Limb (tissue), 2 donors: ENCODE measurements at regions not wholly inside any gene's neighbourhood (a gene's known extent, or its start where the extent isn't known, plus 50 kb on each side); places are given as distances from the start of the nearest gene placed in this dataset.

Source experiments
- DNase-seq, 2 donors: peaks; one replicate each; pipeline ENCODE4 v3.0.0-alpha.2; 2016; ENCODE audit errors: extremely low spot score in 2 of 2

DNA sequence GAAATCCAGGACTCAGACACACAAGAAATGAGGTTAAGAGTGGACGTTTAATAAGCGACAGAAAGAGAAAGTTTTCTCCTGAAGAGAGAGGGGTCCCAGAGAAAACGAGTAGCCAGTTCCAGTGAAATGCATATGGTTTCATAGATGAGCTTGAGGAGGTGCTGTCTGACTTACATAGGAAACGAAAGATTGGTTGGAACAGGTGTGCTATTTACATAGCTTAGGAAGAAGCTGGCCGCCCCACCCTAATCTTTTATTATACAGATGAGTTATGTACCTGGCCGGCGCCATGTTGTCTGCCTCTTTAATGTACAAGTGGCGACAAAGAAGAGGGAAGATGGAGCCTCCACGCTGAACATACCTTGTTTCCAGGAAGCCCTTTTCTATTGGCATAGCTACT is 223.0 kb downstream of the SLC6A15 start:
- DNase-seq = no peak

DNA sequence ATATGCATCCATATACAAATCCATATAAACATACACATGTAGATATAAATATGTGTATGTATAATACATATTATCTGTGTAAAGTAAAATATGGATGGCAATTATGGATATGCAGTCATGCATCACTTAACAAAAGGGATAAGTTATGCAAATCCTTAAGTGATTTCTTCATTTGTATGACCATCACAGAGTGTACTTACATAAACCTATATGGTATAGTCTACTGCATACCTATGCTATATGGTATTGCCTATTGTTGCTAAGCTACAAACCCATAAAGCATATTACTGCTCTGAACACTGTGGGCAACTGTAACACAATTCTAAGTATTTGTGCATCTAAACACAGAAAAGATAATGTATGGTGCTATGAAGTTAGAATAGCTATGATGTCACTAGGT is 227.2 kb downstream of the SLC6A15 start:
- DNase-seq = no peak

- DNase-seq = no peak
These were observed 235.8 kb downstream of the SLC6A15 start for GRCh38 chr12:84676787-84677186.

GRCh38 chr12:84661786-84662185 is 250.8 kb downstream of the SLC6A15 start:
- DNase-seq = no peak

DNA sequence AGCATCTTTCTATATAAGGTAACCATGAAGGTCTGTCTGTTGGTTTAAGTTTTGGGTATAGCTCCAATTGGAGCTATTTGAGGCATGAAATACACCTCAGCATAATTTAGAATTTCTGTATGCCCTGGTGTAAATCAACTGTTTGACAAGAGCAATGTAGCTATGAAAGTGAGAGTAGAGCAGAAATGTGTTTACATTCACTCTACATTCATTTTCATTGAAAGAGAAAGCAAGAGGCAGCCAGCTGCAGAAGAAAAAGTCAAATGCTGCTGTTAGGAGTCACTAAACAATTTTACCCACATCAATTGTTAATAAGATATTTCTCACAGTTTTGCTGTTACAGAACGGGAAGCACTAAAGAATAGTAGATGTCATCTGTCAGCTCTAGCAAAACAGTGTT is 252.5 kb downstream of the SLC6A15 start:
- DNase-seq = no peak

- DNase-seq = no peak
These were observed 253.7 kb downstream of the SLC6A15 start for GRCh38 chr12:84658877-84659276.

GRCh38 chr12:84656705-84657104 is 255.9 kb downstream of the SLC6A15 start:
- DNase-seq = no peak

- DNase-seq = no peak
These were observed 259.1 kb downstream of the SLC6A15 start for GRCh38 chr12:84653482-84653881.

DNA sequence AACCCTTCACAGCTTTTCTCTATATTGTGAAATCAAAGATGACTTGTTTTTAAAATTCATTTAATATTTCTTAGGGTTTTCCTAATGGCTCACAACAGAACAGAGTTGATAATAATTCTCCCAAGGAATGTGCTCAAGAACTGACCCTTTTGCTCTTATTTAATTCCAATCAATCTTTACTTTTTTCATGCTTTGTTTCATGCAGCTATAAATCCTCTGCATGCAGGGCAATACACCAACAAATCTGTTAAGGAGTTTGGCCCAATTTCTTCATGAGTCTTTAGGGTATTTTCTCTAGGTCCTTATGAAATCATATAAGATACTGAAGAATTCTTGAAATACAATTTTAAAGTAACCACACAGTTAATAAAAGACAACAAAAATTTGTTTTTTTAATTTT is 264.2 kb downstream of the SLC6A15 start:
- DNase-seq = no peak

- no peak for DNase-seq
These were observed 267.7 kb downstream of the SLC6A15 start for GRCh38 chr12:84644908-84645307.

- no peak for DNase-seq
These were observed 268.6 kb downstream of the SLC6A15 start for GRCh38 chr12:84643993-84644392.

GRCh38 chr12:84641940-84642545 is 270.6 kb downstream of the SLC6A15 start:
- DNase-seq = peak in 1 of 2 donors; percentile 76

DNA sequence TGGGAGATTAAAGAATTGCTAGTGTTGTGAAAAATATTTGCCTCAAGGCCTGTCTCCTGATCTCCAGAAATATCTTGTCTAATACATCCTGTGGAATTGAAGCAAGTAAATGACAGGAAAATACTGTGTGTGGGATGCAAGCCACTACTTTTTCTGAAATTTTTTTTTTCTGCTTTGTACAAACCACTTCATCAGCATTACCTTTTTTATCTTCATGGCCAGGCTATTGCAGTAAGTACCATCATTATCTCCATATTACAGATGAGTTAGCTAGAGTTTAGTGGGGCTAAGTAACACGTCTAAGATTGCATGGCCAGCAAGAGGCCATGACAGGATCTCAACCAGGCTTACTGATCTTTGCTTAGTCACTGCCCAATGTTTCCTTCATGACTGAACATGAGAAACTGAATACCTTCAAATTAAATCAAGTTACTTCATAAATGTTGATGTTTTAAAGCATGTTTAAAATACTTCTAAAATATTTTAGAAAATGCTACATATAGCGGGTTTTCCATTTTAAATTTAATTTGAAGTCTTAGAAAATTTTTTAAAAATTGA is 273.7 kb downstream of the SLC6A15 start:
- DNase-seq = no peak

GRCh38 chr12:84637926-84638325 is 274.7 kb downstream of the SLC6A15 start:
- DNase-seq = no peak

DNA sequence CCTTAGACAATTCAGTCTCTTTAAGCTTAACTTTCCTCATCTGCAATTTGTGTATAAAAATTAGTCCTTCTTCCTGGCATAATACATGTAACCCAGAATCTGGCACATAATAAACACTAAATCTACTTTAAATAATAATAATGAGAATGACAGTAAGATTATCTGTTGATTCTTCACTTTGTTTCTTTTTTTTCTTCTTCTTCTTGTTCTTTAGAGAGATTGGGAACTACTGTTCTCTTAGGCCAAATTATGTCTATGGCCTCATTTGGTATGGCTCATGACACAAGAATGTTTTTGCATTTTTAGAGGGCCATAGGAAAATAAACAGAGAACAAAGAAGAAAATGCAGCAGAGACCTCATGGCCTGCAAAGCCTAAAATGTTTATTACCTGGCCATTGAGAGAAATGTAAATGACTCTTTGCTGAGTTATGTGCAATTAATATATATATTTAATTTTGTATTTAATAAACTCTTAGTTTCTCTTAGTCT is 275.8 kb downstream of the SLC6A15 start:
- no peak for DNase-seq

- no peak for DNase-seq
These were observed 278.1 kb downstream of the SLC6A15 start for GRCh38 chr12:84634526-84634925.

- no peak for DNase-seq
These were observed 280.0 kb downstream of the SLC6A15 start for GRCh38 chr12:84632556-84632955.

GRCh38 chr12:84631020-84631419 is 281.6 kb downstream of the SLC6A15 start:
- no peak for DNase-seq

DNA sequence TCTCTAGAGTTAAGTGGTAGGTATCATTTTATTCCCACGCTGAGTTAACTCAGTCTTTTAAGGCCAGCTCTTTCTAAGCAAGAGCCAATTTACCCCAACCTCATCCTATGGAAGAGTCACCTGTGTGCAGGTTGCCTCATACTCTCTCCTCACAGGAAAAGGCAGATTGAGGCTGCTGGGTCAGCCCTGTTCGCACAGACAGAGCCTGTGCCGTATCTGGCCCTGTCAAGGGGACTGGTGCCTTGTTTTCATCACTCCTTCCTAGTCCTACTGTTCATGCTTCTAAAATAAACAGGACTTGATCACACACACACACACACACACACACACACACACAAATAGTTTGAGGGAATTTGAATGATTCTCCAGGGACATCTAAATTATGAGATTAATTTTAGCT is 285.0 kb downstream of the SLC6A15 start:
- no peak for DNase-seq

DNA sequence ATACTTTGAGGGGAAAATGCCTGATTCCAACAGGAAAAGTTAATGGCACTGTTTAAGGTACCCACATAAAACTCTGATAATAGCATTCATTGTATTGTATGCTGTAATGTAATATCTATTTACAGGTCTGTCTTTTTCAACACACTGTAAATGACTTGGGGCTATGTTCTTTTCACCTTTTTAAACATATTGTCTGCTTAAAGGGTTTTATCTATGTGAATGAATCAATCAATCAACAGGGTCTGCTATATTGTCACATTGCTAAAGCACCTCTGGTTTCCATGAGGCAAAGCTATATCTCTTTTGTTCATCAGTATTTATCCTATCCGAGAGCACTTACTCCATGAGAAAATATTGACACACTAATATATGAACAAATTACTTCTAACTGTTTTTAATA is 288.0 kb downstream of the SLC6A15 start:
- no peak for DNase-seq

DNA sequence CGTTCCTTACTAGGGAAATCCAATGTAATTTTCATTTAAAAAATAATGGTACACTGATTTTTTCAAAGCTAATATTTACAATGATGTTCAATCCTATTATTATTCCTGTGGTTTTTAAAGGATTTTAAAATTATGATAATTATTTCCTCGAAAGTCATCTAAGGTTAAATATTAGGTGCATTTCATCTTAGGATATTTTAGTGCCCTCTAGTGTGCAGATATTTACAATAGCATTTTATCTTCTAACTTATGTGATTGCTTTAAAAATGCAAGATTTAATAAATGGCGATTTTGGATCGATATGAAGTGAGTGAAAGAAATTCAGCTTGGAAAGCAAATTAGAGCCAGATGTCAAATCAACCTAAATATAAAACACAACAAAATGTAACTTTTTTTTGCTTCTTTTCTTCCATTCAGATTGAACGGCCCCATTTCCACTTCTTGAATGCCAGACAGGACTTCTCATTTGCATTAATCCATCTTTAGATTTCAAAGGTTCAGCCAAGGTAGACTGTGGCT is 293.5 kb downstream of the SLC6A15 start:
- DNase-seq = no peak

DNA sequence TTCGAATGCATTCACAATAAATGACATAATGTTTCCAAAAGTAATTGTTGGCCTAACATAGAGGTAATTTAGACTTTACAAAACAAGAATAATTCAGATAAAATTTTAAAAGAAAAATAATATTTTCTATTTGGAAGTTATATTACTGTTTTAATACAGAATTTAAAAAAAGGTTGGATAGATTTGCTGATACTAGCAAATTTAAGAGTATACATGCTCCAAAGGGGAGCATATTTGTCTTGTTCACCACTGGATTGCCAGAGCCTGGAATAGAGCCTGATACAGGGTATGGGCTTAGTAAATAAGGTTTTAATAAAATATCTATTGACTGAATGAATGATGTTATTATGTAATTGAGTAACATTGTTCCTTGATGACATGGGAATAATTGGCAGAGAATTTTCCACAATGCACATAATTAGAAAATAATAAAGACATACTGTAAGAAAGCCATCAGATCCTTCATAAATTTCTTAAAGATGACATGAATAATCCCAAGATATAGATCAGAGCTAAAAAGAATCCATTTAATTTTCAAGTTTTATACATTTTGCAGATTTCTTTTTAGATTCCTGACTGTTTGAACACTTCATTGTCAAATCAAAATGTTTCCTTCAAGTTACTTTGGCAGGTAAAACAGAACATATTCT is 305.3 kb downstream of the SLC6A15 start:
- DNase-seq = peak in 1 of 2 donors; percentile 26

DNA sequence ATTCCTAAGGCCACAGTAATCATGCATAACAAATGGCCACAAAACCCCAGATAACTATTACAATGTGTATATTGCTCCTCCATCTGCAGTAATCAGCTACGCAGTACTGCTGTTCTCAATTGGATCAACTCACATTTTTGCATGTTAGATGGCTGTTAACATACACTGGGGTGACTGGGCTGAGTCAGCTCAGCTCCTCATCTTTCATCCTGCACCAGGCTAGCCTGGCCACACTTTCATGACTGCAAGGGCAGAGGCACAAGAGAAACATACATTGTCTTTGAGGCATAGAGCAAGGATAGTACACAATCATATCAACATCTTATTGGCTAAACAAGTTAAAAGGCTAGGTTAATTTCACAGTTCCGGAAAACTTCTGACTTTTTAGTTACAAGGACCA is 306.6 kb downstream of the SLC6A15 start:
- DNase-seq = no peak
